ENCODE measurements at regions not wholly inside any gene's neighbourhood (a gene's known extent, or its start where the extent isn't known, plus 50 kb on each side); places are given as distances from the start of the nearest gene placed in this dataset.
"Not testable (repeated sequence)": the region's sequence is repeated elsewhere in the genome, so short reads cannot be mapped to it uniquely, and the experiment has no call there.

DNA sequence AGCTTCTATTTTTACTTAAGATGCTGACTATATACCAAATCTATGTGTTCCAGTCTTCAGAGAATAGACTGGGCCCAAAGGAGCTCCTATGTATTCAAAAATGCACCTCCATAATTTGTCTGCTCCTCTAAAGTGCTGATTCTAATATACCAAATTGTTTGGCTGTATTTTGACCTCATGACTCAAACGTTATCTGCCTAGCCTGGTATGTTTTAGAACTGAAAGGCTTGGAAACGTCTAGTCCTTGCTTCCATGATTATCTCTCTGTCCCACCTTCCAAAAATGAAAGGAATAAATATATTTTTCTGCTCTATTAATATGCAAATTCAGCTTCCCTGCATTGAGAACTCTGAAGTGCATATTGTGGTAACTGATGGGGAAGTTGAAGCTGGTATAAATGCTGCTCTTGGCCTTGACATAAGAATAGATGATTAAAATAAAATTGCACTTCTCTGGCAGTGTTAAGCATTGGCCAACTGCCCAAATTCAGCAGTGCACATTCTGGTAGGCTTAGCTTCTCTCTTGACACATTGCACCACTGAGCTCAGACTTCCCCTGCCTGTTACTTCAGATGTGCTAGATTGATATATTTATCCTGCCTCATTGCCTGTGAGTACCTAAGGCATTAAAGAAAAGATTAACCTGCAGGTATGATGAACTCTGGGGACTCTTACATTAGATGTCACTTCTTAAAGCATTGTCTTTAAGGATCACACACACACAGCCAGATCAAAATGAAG lies 882.3 kb downstream of the RPS29 start:
- H3K36me3 ChIP-seq (replicated peaks in 1 of 2; ENCODE audit: control extremely low read depth in 1 of 2, control insufficient read depth in 1 of 2, extremely low read depth in 1 of 2, insufficient read depth in 2 of 2, low read length in 1 of 2): no peaks in the 10 kb centered on the region
- H4K20me1 ChIP-seq (ENCODE audit: control insufficient read depth, insufficient read depth, low read length, poor library complexity, severe bottlenecking): no peaks in the 10 kb centered on the region
- no peaks in the 10 kb centered on the region for H3K4me1 ChIP-seq (ENCODE audit: control insufficient read depth in 2 of 2, insufficient read depth in 2 of 2, low read length in 2 of 2)
- Mint-ChIP-seq H3K27ac (no peak overlapping the region), H3K4me3 (no peak overlapping the region), H3K9me3 (ENCODE audit: insufficient read depth) (peaks cover 4% of the 10 kb centered on the region), H3K27me3 (no peaks in the 10 kb centered on the region), H3K4me1 (peaks cover 3% of the 10 kb centered on the region)
- ChIA-PET POLR2A (no interaction called here), CTCF (no interaction called here)
- TF ChIP-seq EZH2 (IDR thresholded peaks at IDR 0.05; ENCODE audit: borderline replicate concordance, insufficient read depth, low read depth, low read length, poor library complexity, severe bottlenecking): no peak
- TF ChIP-seq, protein P1, sequence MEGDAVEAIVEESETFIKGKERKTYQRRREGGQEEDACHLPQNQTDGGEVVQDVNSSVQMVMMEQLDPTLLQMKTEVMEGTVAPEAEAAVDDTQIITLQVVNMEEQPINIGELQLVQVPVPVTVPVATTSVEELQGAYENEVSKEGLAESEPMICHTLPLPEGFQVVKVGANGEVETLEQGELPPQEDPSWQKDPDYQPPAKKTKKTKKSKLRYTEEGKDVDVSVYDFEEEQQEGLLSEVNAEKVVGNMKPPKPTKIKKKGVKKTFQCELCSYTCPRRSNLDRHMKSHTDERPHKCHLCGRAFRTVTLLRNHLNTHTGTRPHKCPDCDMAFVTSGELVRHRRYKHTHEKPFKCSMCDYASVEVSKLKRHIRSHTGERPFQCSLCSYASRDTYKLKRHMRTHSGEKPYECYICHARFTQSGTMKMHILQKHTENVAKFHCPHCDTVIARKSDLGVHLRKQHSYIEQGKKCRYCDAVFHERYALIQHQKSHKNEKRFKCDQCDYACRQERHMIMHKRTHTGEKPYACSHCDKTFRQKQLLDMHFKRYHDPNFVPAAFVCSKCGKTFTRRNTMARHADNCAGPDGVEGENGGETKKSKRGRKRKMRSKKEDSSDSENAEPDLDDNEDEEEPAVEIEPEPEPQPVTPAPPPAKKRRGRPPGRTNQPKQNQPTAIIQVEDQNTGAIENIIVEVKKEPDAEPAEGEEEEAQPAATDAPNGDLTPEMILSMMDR (IDR thresholded peaks at IDR 0.05): no peak
- no peak overlapping the region for H3K4me3 ChIP-seq (ENCODE audit: control extremely low read depth in 1 of 5, extremely low read depth in 1 of 5, insufficient read depth in 1 of 5, low read depth in 2 of 5, low read length in 4 of 5)
- intact Hi-C loops (cut with micrococcal nuclease): no loop called here
- no peak overlapping the region for H3K4me2 ChIP-seq (replicated peaks; ENCODE audit: low read depth, low read length, poor library complexity, severe bottlenecking)
- DNase-seq (no peak), ATAC-seq (ENCODE audit: low read depth) (no peak)
- no CpG with 5 or more reads among the region's 2 CpGs for WGBS (ENCODE audit: insufficient coverage)
- H3K27me3 ChIP-seq (replicated peaks in 1 of 4; ENCODE audit: control extremely low read depth in 1 of 4, control insufficient read depth in 3 of 4, insufficient read depth in 4 of 4, low read length in 3 of 4): no peaks in the 10 kb centered on the region
- no peak overlapping the region for H3K9ac ChIP-seq (ENCODE audit: low read length)
- no peaks in the 10 kb centered on the region for H3K9me3 ChIP-seq (ENCODE audit: control extremely low read depth in 1 of 3, control insufficient read depth in 2 of 3, insufficient read depth in 1 of 3, low read length in 2 of 3)
- H2AFZ ChIP-seq (ENCODE audit: insufficient read depth, low read depth, low read length, poor library complexity, severe bottlenecking): no peak overlapping the region
- no peak overlapping the region for H3K27ac ChIP-seq (ENCODE audit: low read length in 2 of 2)
- H3K79me2 ChIP-seq (ENCODE audit: control insufficient read depth, insufficient read depth, low read length): no peaks in the 10 kb centered on the region

GRCh38 chr14:48697362-48697761 lies 888.8 kb downstream of the RPS29 start:
- ATAC-seq (ENCODE audit: low read depth); H3K4me1 Mint-ChIP-seq; intact Hi-C loops (cut with micrococcal nuclease); H3K27me3 ChIP-seq (replicated peaks in 1 of 4; ENCODE audit: control extremely low read depth in 1 of 4, control insufficient read depth in 3 of 4, insufficient read depth in 4 of 4, low read length in 3 of 4); H3K4me2 ChIP-seq (replicated peaks; ENCODE audit: low read depth, low read length, poor library complexity, severe bottlenecking); H4K20me1 ChIP-seq (ENCODE audit: control insufficient read depth, insufficient read depth, low read length, poor library complexity, severe bottlenecking); H3K9me3 ChIP-seq (ENCODE audit: control extremely low read depth in 1 of 3, control insufficient read depth in 2 of 3, insufficient read depth in 1 of 3, low read length in 2 of 3); H3K36me3 ChIP-seq (replicated peaks in 1 of 2; ENCODE audit: control extremely low read depth in 1 of 2, control insufficient read depth in 1 of 2, extremely low read depth in 1 of 2, insufficient read depth in 2 of 2, low read length in 1 of 2); H3K9me3 Mint-ChIP-seq (ENCODE audit: insufficient read depth); H3K4me1 ChIP-seq (ENCODE audit: control insufficient read depth in 2 of 2, insufficient read depth in 2 of 2, low read length in 2 of 2); H3K27ac ChIP-seq (ENCODE audit: low read length in 2 of 2); DNase-seq; CTCF ChIA-PET; H3K9ac ChIP-seq (ENCODE audit: low read length); H3K4me3 ChIP-seq (ENCODE audit: control extremely low read depth in 1 of 5, extremely low read depth in 1 of 5, insufficient read depth in 1 of 5, low read depth in 2 of 5, low read length in 4 of 5); H3K27ac Mint-ChIP-seq; H3K79me2 ChIP-seq (ENCODE audit: control insufficient read depth, insufficient read depth, low read length); H3K4me3 Mint-ChIP-seq; H2AFZ ChIP-seq (ENCODE audit: insufficient read depth, low read depth, low read length, poor library complexity, severe bottlenecking); H3K27me3 Mint-ChIP-seq; POLR2A ChIA-PET: not testable (repeated sequence)
- WGBS (ENCODE audit: insufficient coverage): 98% methylated on average over 6 of the region's 6 CpGs
